AG20443 (cell line): ENCODE measurements at regions not wholly inside any gene's neighbourhood (a gene's known extent, or its start where the extent isn't known, plus 50 kb on each side); places are given as distances from the start of the nearest gene placed in this dataset.
A peak's percentile ranks its signal among the peaks of the same experiment; 100 is the strongest.
"Not testable (repeated sequence)": the region's sequence is repeated elsewhere in the genome, so short reads cannot be mapped to it uniquely, and the experiment has no call there.

Experiments
- DNase-seq: peaks from one replicate; pipeline ENCODE4 v3.0.0; 2012; ENCODE audit warnings: low spot score, mixed read lengths

GRCh38 chr6:9936551-9936950, 478.3 kb downstream of the TFAP2A start:
- DNase-seq = no peak

- DNase-seq = no peak
Observed at GRCh38 chr6:9933677-9934076, 481.2 kb downstream of the TFAP2A start.

DNA sequence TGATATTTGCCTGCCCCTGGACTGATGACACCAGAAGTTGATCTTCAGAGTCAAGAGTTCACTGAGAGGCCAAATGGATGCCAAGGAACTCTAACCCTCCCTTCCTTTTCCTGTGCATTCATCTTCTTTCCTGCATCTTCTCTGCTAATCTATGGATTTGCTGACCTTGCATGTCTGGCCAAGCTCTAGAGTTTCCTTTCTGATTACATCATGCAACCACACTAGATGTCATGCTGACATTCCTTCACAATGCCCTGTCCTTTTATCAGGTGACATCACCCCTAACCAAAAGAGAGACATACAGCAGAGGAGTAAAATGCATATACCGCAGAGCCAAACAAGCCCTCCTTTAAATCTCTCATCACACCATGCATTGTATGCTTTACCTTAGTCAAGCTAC, 487.6 kb downstream of the TFAP2A start:
- no peak for DNase-seq

GRCh38 chr6:9924971-9925370, 489.9 kb downstream of the TFAP2A start:
- no peak for DNase-seq

GRCh38 chr6:9921366-9921765, 493.5 kb downstream of the TFAP2A start:
- peak; percentile 42 for DNase-seq

DNA sequence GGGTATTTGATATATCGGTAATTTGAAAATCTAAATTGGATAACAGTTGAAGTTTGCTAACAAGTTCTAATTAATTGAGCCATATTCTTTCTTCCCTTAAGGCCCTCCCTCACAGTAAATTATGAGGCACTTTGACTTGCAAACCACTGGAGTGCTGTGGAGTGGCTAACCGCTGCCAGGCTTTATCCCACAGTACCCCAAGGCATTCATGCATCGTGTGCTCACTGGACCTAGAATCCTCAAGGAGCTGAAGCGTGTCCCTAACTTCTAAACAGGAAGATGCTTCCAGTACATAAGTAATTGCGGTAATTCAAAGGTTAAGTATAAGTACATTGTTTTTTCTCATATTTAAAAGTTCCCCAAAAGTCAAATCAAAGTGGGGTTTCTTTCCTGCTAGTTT, 499.9 kb downstream of the TFAP2A start:
- no peak for DNase-seq

- DNase-seq = no peak
Observed at GRCh38 chr6:9901376-9901775, 513.5 kb downstream of the TFAP2A start.

- DNase-seq = no peak
Observed at GRCh38 chr6:9896806-9897205, 518.1 kb downstream of the TFAP2A start.

DNA sequence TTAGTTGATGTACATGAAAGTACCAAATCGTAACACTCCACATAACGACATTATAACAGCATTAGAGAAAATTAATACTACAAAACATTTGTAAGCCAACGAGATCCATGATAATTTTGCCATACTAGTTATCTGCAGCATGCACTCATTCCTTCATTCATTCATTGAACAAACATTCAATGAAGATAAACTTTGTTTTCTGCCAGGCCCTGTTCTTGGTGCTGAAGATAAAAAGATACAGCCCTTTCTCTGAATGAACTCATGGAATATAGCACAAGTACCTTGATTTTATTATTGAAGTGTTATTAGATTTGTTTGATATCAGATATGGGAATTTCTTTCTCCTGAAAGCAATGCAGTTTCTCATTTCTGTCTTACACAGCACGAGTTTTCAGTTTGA, 524.0 kb downstream of the TFAP2A start:
- DNase-seq = no peak

DNA sequence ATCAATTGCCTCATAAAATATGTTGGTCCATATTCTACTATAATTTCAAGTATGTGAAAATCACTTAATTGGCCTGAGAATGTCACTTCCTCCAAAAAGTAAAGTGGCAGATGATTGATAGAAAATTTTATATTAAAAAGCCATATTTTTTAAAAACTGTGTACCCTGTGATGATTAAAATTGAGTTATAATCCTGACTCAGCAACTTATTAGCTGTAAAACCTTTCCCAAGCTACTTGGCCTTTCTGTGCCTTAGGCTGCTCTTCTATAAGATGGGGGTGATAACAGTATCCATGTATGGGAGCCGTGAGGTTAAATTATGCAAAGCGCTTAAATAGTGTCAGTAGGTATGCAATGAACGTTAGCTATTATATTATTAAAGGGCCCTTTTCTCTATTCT, 524.4 kb downstream of the TFAP2A start:
- no peak for DNase-seq

GRCh38 chr6:9878535-9878934, 536.3 kb downstream of the TFAP2A start:
- DNase-seq = no peak

DNA sequence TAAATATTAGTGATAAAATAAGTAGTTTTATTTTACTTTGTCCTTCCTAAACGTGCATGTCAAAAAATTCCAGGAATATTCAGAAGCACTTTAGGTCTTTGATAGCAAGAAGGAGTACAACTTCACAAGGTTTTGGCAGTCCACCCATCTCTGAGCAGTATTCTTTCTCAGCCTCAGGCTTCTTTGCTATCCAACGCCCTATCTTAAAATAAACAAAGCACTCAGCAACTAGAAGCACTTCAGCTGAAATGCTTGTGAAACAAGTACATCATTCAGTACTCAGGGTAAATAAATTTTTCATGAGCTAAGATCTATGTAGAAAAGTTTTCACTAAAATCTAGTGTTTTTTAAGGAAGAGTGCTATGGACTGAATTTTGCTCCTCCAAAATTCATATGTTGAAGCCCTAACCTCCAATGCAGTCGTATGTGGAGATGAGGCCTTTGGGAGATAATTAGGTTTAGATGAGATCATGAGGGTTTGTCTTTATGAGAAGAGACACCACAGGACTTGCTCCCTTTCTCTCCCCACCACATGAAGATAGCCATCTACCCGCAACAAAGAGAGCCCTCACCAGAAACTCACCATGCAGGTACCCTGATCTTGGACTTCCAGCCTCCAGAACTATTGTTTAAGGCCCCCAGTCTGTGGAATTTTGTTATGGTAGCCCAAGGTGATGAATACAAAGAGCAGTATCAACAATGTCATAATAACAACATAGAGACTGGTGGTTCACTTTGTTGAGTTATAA, 539.1 kb downstream of the TFAP2A start:
- no peak for DNase-seq

- no peak for DNase-seq
Observed at GRCh38 chr6:9862603-9863167, 552.2 kb downstream of the TFAP2A start.

DNA sequence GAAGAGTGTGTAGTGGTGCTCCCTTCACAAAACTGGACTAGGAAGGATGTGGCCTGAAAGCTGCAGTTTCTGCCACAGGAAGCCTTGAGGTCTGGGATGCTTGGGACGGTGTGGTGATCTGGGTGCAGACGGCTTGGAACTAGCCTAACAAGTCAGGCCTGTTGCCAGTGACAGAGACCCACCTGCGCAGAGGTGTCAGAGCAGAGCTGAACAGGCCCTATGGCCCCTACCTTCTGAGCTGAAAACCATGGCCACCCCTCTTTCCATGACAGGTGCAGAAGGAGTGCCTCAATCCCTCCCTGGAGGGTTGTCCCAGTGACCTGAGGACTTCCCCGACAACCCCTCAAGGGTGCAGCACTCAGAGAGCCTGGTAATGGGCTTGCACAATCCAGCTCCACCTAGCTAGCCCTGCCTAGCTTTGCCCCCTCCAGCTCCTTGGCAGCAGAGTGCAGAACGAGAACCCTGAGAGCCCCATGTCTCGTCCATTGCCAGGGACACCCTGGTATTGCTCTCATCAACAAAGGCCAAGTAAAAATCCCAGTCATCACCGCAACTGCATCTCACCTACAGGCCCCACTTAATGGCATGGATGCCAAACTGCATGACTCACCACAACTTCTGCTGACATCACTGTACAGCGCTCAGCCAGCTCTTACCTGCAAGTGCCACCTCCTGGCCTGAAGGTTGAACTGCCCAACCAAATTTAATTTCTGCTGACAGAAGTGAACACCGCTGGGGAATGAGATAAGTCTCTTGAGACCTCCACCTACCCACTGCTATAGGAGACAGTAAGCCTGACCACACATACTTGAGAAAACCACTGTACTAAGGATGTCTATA, 563.1 kb downstream of the TFAP2A start:
- DNase-seq = no peak

- no peak for DNase-seq
Observed at GRCh38 chr6:9851006-9851405, 563.9 kb downstream of the TFAP2A start.

GRCh38 chr6:9848094-9848493, 566.8 kb downstream of the TFAP2A start:
- DNase-seq = no peak

DNA sequence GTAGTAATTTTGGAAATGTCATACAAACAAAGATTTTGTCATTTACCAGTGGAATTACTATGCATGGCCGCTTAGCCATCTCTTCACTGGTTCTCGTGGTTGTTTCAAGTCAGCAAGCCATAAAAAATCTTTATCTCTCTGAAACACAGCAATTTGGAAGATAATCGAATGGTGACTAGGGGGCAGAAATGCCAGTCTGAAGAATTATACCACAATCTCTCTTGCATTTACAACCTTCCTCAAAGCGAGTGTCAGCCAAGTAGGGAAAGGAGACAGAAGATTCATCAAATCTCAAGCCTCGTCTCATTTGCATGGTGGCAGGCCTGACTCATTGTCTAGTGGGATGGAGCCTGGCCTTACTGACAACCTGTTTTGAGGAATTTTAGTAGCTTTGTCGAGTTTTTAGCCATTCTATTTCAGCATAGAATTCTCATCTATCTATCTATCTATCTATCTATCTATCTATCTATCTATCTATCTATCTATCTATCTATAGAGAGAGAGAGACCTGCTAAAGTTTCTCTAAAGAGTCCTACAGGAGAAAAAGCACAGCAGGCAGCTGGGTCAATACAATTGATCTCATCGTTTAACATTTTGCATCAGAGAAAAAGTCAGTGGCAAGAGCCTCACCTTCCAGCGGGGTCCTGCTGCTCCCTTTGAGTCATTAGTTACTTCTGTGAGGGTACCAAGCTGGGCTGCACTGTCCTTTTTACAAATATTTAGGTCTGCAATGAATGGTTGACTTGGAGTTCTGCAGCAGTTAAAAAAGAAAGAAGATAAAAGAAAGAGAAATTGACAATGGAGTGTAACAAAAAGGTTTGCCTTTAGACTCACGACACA, 572.8 kb downstream of the TFAP2A start:
- no peak for DNase-seq

DNA sequence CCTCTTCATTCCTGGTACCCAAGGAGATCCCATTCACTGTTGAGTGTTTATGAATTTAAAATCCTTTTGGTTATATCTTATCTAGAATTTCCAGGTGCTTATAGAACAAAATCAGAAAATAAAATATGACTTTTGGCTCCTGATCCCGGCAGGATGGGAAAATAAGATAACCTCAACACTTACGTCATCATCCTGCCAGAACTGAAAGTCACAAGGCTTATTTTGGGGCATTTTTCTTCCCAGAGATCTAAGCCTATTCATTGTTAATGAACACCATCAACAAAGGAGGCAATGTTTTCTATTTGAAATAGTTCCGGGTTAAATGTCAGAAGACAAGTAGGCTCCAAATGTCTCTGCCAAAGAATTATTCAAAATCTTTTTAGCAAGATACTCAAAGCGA, 580.6 kb downstream of the TFAP2A start:
- no peak for DNase-seq

DNA sequence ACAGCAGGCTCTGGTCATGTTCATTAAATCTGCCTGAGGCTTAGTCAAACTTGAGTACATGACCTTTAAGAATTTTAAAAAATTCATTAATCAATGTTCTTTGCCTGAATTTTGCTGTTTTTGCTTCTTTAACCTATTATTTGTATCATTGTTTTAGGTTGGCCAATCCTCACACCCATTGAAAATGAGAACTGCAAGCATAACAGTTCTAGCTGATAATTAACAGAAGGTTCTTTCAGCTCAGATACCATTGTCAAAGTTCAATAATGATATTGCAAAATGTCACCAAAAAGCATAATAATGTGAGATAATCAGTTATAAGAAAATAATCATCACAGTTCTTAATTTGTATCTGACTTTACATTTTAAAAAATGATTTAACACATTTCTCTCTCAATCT, 583.1 kb downstream of the TFAP2A start:
- DNase-seq = no peak

DNA sequence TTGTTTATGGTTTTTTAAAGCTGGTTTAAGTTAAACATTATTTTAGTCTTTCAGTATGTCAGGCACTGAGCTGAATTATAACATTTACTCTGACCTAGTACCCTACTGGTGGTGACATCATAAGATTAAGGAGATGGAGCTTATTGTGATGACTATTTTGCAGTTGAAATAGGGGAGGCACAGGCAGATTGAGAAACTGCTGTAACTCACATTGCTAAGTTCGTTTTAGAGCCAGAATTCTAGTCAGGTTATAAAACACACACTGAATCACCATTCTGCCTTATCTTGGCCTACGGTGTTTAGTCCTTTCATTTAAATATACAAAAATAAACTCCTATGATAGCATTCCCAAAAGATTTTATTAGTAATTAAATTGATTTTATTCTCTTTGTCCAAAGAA, 584.1 kb downstream of the TFAP2A start:
- no peak for DNase-seq

DNA sequence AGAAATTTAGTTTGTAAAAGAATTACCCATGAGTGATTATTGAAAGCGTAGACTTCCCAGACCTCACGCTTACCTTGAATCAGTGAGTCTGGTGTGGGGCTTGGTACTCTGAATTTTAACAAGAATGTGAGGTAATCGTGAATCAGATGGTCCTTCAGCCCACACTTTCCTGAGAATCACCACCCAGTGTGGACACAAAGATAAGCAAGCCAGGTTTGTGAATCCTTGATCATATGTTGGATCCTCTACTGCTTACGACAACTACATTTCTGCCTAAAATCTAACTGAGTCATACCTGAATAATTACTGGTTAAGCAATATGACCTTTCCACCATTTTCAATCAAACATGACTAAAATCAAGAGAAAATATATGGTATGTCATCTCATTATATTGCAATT, 589.3 kb downstream of the TFAP2A start:
- DNase-seq = no peak

DNA sequence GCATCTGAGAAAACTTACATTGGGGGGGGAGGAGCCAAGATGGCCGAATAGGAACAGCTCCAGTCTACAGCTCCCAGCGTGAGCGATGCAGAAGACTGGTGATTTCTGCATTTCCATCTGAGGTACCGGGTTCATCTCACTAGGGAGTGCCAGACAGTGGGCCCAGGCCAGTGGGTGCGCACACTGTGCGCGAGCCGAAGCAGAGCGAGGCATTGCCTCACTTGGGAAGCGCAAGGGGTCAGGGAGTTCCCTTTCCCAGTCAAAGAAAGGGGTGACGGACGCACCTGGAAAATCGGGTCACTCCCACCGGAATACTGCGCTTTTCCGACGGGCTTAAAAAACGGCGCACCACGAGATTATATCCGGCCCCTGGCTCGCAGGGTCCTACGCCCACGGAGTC, 604.1 kb downstream of the TFAP2A start:
- not testable (repeated sequence) for DNase-seq
